Tibial nerve (tissue), 3 donors: ENCODE measurements at regions not wholly inside any gene's neighbourhood (a gene's known extent, or its start where the extent isn't known, plus 50 kb on each side); places are given as distances from the start of the nearest gene placed in this dataset.

Source experiments
- CTCF ChIP-seq, 5 experiments: fragments of 200-600 bp in 3 of 5; fragments of 450-650 bp in 2 of 5; sonication (generic) in 3 of 5; IDR thresholded peaks; one replicate each; pipeline ENCODE4 v1.5.1; 2016 to 2019; ENCODE audit warnings: antibody characterized with exemption in 5 of 5, mild to moderate bottlenecking in 3 of 5, moderate library complexity in 2 of 5
- POLR2A ChIP-seq, 2 donors: fragments of 450-650 bp; IDR thresholded peaks; one replicate each; pipeline ENCODE4 v1.6.1; 2017; ENCODE audit warnings: antibody characterized with exemption in 2 of 2, mild to moderate bottlenecking in 2 of 2, moderate library complexity in 2 of 2

GRCh38 chr12:86735072-86735471, 478.9 kb upstream of the MGAT4C start:
- TF ChIP-seq POLR2A (IDR thresholded peaks at IDR 0.05) (no peak), CTCF (IDR thresholded peaks at IDR 0.05) (no peak)
